GM18868 (cell line): ENCODE measurements at regions not wholly inside any gene's neighbourhood (a gene's known extent, or its start where the extent isn't known, plus 50 kb on each side); places are given as distances from the start of the nearest gene placed in this dataset.
"Not testable (repeated sequence)": the region's sequence is repeated elsewhere in the genome, so short reads cannot be mapped to it uniquely, and the experiment has no call there.

ENCODE experiments used
- ATAC-seq: cut with Tn5 transposase; IDR thresholded peaks from one replicate; pipeline ENCODE4 v1.9.1; 2021; ENCODE audit warnings: mild to moderate bottlenecking, moderate library complexity; ENCODE audit not compliant: unreplicated experiment

GRCh38 chr11:70585236-70585545 is 186.9 kb downstream of the CTTN start:
- no peak for ATAC-seq

GRCh38 chr11:70586261-70587074 is 188.1 kb downstream of the CTTN start:
- no peak for ATAC-seq

DNA sequence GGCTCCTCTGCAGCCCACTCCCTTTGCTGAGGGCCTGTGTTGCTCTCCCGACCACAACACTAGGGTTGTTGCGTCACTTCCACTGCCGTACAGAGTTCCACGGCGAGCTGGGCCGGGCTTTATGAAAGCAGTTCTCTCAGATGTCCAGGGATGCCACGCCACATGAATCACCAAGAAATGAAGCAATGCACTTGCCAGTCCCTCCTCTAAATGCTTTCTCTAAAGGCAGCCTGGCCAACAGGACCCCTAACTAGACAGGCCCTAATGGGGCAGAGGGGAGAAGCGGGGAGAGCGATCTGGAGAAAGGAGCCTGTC is 188.7 kb downstream of the CTTN start:
- ATAC-seq: no peak

GRCh38 chr11:70590356-70590991 is 192.1 kb downstream of the CTTN start:
- ATAC-seq: no peak

DNA sequence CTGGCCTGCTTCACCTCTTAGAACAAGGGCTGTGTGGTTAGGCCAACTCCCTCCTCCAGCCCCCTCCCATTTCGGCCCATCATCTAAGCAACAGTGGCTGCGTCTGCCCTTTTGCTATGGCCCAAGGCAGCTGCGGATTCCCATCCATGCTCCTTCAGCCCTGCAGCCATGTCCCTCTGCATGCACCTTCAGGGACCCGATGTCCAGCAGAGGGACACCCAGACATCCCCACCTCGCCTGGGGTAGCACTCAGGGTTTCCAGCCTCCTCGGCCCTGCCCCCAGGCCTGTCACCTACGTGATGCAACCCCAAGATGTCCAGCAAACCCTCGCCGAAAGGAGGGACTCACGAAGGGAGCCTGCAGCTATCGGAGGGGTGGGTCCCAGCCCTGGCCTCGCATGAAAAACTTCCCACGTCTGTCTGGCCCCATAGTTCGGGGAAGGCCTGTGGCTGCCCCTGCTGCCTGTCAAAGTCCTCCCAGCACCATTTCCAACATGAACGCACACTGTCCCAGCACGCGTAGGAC is 194.4 kb downstream of the CTTN start:
- no peak for ATAC-seq

GRCh38 chr11:70593446-70593983 is 195.2 kb downstream of the CTTN start:
- ATAC-seq: no peak

DNA sequence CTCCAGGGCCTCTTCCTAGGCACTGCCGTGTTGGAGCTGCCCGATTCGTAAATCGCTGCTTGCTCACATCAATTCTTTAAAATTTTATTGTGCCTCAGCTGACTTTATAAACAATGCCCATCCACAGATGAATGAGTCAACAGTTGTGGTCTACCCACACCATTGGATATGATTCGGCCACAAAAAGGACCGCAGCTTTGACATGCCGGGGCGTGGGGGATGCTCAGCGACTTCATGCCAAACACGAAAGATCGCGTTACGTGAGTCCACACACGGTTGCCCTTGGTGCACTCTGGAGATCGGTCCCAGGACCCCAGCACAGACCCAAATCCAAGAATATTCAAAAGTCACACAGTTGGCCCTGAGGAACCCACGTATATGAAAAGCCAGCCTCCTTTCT is 195.7 kb downstream of the CTTN start:
- no peak for ATAC-seq

GRCh38 chr11:70594606-70595005 is 196.3 kb downstream of the CTTN start:
- no peak for ATAC-seq

GRCh38 chr11:70595016-70595415 is 196.7 kb downstream of the CTTN start:
- no peak for ATAC-seq

- no peak for ATAC-seq
Observed at GRCh38 chr11:70595452-70595851, 197.1 kb downstream of the CTTN start.

DNA sequence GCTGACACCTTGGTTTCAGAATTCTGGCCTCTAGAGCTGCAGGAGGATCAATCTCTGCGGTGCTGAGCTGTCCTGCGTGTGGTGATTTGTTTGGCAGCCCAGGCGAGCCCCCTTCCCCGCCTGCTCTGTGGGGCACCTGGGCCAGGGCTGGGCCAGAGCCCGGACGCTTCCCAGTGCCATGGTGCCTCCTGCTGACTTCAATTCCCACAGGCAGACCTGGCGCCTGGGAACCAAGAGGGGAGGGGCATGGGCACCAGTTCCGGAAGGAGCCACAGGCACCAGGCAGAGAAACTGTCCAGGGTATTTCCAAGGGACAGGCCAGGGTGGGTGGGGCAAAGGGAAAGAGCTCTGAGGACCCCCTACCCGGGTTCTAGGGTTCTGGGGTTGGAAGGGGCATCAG is 197.8 kb downstream of the CTTN start:
- ATAC-seq: no peak

DNA sequence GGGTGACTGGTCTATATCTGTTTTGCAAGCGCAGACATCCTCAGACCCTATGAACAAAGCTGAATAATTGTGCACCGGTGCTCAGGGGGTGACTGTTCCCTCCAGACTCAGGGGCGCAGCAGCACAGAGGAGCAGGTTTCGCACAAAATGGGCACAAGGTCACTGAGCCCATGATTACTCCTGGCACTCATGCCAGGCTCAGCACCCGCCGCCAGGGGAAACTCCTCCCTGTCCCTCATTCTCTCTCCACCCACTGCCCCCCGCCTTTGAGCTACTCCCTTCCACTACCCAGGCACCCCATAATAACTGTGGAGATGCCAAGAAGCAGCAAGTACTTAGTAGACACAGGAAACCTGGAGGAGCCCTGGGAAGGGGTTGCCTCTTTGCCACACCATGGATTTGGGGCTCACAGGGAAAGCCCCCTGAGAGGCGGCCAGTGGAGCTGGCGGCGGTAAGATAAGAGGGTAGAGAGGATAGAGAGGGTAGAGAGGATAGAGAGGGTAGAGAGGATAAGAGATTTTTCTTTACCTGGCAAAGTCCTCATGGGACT is 198.8 kb downstream of the CTTN start:
- ATAC-seq: no peak

GRCh38 chr11:70597751-70598625 is 199.7 kb downstream of the CTTN start:
- ATAC-seq: no peak

- not testable (repeated sequence) for ATAC-seq
Observed at GRCh38 chr11:70600911-70601415, 202.6 kb downstream of the CTTN start.

GRCh38 chr11:70601861-70602538 is 203.7 kb downstream of the CTTN start:
- ATAC-seq: no peak

- ATAC-seq: no peak
Observed at GRCh38 chr11:70603114-70603755, 204.9 kb downstream of the CTTN start.

DNA sequence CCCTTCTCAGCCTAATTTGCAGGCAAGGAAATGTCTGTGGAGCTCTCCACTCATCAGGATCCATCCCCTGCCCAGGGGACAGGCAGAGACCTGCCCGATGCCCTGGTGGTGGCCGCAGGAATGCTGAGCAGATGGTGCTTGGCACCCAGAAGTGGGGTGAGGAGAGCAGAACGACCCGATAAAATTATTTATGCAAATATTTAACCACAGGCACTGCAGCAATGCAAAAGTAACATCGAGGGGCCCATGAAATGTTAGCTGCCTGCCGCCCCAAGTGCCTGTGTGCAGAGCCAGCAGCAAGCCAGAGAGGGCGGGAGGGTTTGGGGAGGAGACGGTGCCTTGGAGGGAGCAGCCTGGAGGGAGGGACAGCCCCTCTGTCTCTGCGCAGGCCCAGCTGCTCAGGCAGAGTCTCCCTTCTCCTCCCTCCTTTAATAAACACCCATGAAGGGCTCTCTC is 205.5 kb downstream of the CTTN start:
- no peak for ATAC-seq

DNA sequence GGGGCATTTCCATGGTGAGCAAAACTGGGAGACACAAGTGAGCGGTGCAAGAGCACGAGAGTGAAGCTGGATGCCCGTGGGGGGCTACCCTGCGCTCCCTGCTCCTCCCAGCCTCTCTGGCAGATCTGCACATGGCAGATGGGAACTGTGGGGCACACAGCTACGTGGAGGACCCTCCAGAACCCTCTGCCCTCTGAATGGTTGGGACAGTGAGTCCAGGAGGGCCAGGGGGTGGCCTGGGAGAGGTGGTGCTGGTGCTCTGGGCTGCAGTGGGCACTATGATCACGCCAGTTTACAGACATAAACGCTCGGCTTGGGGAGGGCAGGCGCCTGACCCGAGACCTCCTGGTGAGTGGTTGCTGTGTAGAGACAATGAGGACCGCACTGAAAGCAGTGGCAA is 205.9 kb downstream of the CTTN start:
- no peak for ATAC-seq

- ATAC-seq: no peak
Observed at GRCh38 chr11:70604630-70605467, 206.5 kb downstream of the CTTN start.
